CD4-positive, alpha-beta memory T cell (primary cell): ENCODE measurements at regions not wholly inside any gene's neighbourhood (a gene's known extent, or its start where the extent isn't known, plus 50 kb on each side); places are given as distances from the start of the nearest gene placed in this dataset.

Experiments
- CTCF ChIA-PET: fragments of 350-600 bp; sonication (Branson Sonifier 250); formaldehyde crosslinking; loops from one replicate; lab custom pipeline; 2021; ENCODE audit warnings: inconsistent platforms; ENCODE audit not compliant: partially characterized antibody; lab: Charles Lee
- POLR2A ChIA-PET: fragments of 350-600 bp; sonication (Branson Sonifier 250); formaldehyde crosslinking; loops from one replicate; lab custom pipeline; 2021; ENCODE audit not compliant: partially characterized antibody; lab: Charles Lee
- DNase-seq, 5 donors: peaks; one replicate each; pipeline versions ENCODE4 v3.0.0 to v3.0.0-alpha.2; 2020 to 2022; ENCODE audit warnings: mixed read lengths in 1 of 5
- H3K27ac ChIP-seq: one replicate; pipeline ENCODE4 v1.7.0; 2013; ENCODE audit warnings: low read depth, low read length
- H3K27me3 ChIP-seq: 2 replicates; pipeline ENCODE4 v1.7.0; 2013; ENCODE audit warnings: mild to moderate bottlenecking, low read length, moderate library complexity; ENCODE audit not compliant: insufficient read depth
- H3K36me3 ChIP-seq: 2 replicates; pipeline ENCODE4 v1.7.0; 2013; ENCODE audit warnings: mild to moderate bottlenecking, low read length, moderate library complexity; ENCODE audit not compliant: insufficient read depth
- H3K4me1 ChIP-seq: 2 replicates; pipeline ENCODE4 v1.7.0; 2013; ENCODE audit warnings: mild to moderate bottlenecking, low read length, moderate library complexity; ENCODE audit not compliant: insufficient read depth
- H3K4me3 ChIP-seq, 2 donors: one replicate each; pipeline ENCODE4 v1.7.0; 2013; ENCODE audit warnings: low read length in 2 of 2, mild to moderate bottlenecking in 1 of 2
- H3K9me3 ChIP-seq, 2 donors: one replicate each; pipeline ENCODE4 v1.7.0; 2013; ENCODE audit warnings: low read length in 2 of 2, control low read depth in 1 of 2; ENCODE audit not compliant: control insufficient read depth in 1 of 2
- H3K27ac Mint-ChIP-seq, 7 donors: one replicate each; pipeline ENCODE4 v1.8.0; 2020 to 2021; ENCODE audit warnings: mixed read lengths in 7 of 7, mild to moderate bottlenecking in 6 of 7, inconsistent platforms in 3 of 7, moderate library complexity in 3 of 7
- H3K27me3 Mint-ChIP-seq, 2 donors: one replicate each; pipeline ENCODE4 v1.8.0; 2020 to 2021; ENCODE audit warnings: mixed read lengths in 2 of 2
- H3K36me3 Mint-ChIP-seq, 2 donors: one replicate each; pipeline ENCODE4 v1.8.0; 2020 to 2021; ENCODE audit warnings: mixed read lengths in 2 of 2, inconsistent platforms in 1 of 2, mild to moderate bottlenecking in 1 of 2
- H3K4me1 Mint-ChIP-seq, 4 donors: one replicate each; pipeline ENCODE4 v1.8.0; 2020 to 2021; ENCODE audit warnings: mixed read lengths in 4 of 4, mild to moderate bottlenecking in 1 of 4
- H3K4me3 Mint-ChIP-seq, 8 donors: one replicate each; pipeline ENCODE4 v1.8.0; 2020 to 2021; ENCODE audit warnings: mixed read lengths in 8 of 8, mild to moderate bottlenecking in 7 of 8, moderate library complexity in 6 of 8, inconsistent platforms in 3 of 8
- H3K9me3 Mint-ChIP-seq, 8 donors: one replicate each; pipeline ENCODE4 v1.8.0; 2020 to 2021; ENCODE audit warnings: mixed read lengths in 8 of 8, mild to moderate bottlenecking in 5 of 8, inconsistent platforms in 3 of 8, moderate library complexity in 1 of 8
- intact Hi-C: fragments of 100-400 bp; cut with micrococcal nuclease; formaldehyde crosslinking; loops from one replicate; pipeline ENCODE4 v1.15.1; 2023

DNA sequence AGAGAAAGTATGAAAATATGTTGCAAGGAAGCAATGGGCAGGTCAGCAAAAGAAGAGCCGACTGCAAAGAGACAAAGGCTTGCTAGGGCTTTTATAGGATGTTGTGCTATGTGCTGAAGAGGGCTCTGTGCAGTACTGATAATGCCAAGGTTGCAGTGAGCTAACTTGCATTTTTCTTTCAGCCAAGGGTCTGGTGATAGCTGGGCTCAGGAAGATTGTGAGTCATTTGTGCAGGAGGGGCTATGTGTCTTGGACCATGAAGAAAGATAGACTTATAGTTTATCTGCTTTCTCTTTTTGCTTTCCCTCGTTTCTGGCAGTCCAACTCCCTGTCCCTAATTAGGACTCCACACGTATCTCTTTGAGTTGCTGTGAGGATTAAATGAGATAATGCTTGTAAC is 64.5 kb upstream of the LRIG1 start:
- Mint-ChIP-seq H3K36me3 (no peaks in the 10 kb centered on the region), H3K27me3 (peaks cover 0 to 1% of the 10 kb centered on the region in 2 donors), H3K9me3 (peaks cover 0 to 3% (median 2%) of the 10 kb centered on the region in 8 donors), H3K4me3 (no peak overlapping the region), H3K4me1 (peaks cover 0 to 3% (median 1%) of the 10 kb centered on the region in 4 donors), H3K27ac (peak overlapping the region in 1 of 7 donors; percentile 5)
- H3K4me3 ChIP-seq: no peak overlapping the region
- no peaks in the 10 kb centered on the region for H3K4me1 ChIP-seq
- no peak overlapping the region for H3K27ac ChIP-seq
- H3K36me3 ChIP-seq: no peaks in the 10 kb centered on the region
- H3K9me3 ChIP-seq: no peaks in the 10 kb centered on the region
- DNase-seq: no peak
- CTCF ChIA-PET: no interaction called here
- intact Hi-C loops: no loop called here
- no peaks in the 10 kb centered on the region for H3K27me3 ChIP-seq
- POLR2A ChIA-PET: no interaction called here

DNA sequence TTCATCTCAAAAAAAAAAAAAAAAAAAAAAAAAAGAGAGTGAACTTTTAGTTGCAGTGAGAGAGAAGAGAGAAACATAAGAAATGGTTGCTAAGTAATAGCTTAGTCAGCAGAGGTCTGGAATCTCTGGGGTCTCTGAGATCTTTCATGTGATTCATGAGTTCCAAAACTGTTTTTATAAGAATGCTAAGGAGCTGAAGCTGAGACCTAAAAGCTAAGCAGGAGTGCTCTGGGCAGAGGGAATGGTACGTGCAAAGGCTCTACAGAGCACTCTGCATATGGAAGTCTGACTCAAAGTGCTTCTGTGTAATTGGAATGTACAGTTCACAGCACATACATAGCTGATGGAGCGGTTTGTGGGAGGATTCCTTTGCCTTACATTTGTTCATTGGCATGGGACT is 66.3 kb upstream of the LRIG1 start:
- Mint-ChIP-seq H3K36me3 (no peaks in the 10 kb centered on the region), H3K27me3 (peaks cover 0 to 1% of the 10 kb centered on the region in 2 donors), H3K4me1 (peaks cover 0 to 3% (median 1%) of the 10 kb centered on the region in 4 donors), H3K4me3 (no peak overlapping the region), H3K9me3 (peaks cover 0 to 3% (median 0%) of the 10 kb centered on the region in 8 donors), H3K27ac (no peak overlapping the region)
- CTCF ChIA-PET: interaction anchor here (0.9 to 1.0 kb wide), 2 partner anchors 15 to 224 kb away, joined by 3 to 4 read pairs; no protein-coding TSS in a partner anchor
- DNase-seq: no peak
- POLR2A ChIA-PET: no interaction called here
- no peaks in the 10 kb centered on the region for H3K27me3 ChIP-seq
- no peaks in the 10 kb centered on the region for H3K4me1 ChIP-seq
- H3K9me3 ChIP-seq: no peaks in the 10 kb centered on the region
- no peaks in the 10 kb centered on the region for H3K36me3 ChIP-seq
- no peak overlapping the region for H3K4me3 ChIP-seq
- no peak overlapping the region for H3K27ac ChIP-seq
- intact Hi-C loops: no loop called here

DNA sequence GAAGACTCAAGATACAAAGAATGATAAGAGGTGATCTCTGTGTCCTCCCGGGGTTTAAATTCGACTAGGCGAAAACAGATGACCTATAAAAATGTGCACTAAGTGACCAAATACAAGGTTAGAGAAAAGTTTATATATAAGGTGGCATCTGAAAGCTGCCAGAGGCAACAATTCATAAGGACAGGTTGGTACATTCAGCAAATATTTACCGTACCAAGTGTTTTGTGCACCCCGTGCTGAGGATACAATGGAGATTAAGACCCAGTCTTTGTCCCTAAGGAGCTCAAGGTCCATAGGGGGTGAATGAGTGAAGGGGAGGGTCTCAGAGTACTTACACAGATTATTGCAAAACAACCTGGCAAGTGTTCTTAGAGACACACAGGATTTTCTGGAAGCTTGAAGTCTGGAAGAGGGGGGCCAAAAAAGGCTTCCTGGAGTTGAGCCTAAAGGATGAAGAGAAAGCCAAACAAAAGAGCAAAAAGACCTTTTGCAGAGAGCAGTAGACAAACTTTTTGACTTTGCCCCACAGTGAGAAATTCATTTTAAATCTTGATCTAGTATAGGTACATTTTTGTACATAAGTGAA is 71.4 kb upstream of the LRIG1 start:
- H3K27me3 Mint-ChIP-seq: peaks cover 0 to 2% of the 10 kb centered on the region in 2 donors
- Histone ChIP-seq H3K4me3 (no peak overlapping the region), H3K9me3 (no peaks in the 10 kb centered on the region), H3K4me1 (no peaks in the 10 kb centered on the region), H3K36me3 (no peaks in the 10 kb centered on the region), H3K27me3 (no peaks in the 10 kb centered on the region), H3K27ac (no peak overlapping the region)
- intact Hi-C loops: no loop called here
- no peak for DNase-seq
- CTCF ChIA-PET: no interaction called here
- no peaks in the 10 kb centered on the region for H3K36me3 Mint-ChIP-seq
- POLR2A ChIA-PET: no interaction called here
- H3K4me1 Mint-ChIP-seq: peaks cover 0 to 5% (median 3%) of the 10 kb centered on the region in 4 donors
- H3K27ac Mint-ChIP-seq: no peak overlapping the region
- peaks cover 0 to 3% (median 0%) of the 10 kb centered on the region in 8 donors for H3K9me3 Mint-ChIP-seq
- no peak overlapping the region for H3K4me3 Mint-ChIP-seq

DNA sequence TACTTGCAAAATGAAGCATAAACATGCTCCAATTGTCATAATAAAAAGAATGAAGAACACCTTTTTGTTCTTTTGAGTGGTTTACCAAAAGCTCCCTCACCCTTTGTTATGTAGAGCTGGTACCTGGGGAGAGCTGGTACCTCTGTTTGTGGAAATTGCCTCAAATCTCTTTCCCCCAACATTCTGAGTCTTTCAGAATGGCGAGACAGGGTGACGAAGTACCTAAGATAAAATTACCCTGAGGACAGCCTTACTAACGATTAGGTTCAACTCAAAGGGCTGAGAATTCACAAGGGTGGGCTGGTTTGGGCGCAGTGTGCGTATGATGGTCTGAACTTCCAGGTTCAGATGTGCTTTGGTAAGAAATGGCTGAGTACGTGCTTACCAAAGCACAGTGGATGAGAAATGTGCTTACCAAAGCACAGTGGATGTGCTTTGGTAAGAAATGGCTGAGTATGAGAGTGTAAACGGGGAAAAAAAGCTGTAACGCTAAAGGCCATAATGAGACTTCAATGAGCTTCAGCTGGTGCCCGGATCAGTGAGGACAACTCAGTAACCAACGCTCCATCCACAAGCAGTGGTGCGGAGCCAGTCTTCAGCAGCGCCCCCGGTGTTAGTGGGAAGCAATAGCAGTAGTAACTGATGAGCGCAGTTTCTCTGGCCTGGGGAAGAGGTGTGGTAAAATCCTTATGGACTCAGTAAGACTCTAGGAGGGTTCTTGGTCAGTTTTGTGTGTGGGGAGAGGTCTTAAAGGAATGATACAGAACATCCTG is 72.3 kb upstream of the LRIG1 start:
- Histone ChIP-seq H3K27ac (no peak overlapping the region), H3K4me3 (no peak overlapping the region), H3K27me3 (no peaks in the 10 kb centered on the region), H3K9me3 (no peaks in the 10 kb centered on the region), H3K36me3 (no peaks in the 10 kb centered on the region), H3K4me1 (no peaks in the 10 kb centered on the region)
- H3K27ac Mint-ChIP-seq: no peak overlapping the region
- intact Hi-C loops: no loop called here
- H3K4me1 Mint-ChIP-seq: peaks cover 0 to 5% (median 3%) of the 10 kb centered on the region in 4 donors
- peaks cover 0 to 2% of the 10 kb centered on the region in 2 donors for H3K27me3 Mint-ChIP-seq
- H3K36me3 Mint-ChIP-seq: no peaks in the 10 kb centered on the region
- DNase-seq: no peak
- CTCF ChIA-PET: no interaction called here
- POLR2A ChIA-PET: no interaction called here
- no peak overlapping the region for H3K4me3 Mint-ChIP-seq
- peaks cover 0 to 3% (median 0%) of the 10 kb centered on the region in 8 donors for H3K9me3 Mint-ChIP-seq

DNA sequence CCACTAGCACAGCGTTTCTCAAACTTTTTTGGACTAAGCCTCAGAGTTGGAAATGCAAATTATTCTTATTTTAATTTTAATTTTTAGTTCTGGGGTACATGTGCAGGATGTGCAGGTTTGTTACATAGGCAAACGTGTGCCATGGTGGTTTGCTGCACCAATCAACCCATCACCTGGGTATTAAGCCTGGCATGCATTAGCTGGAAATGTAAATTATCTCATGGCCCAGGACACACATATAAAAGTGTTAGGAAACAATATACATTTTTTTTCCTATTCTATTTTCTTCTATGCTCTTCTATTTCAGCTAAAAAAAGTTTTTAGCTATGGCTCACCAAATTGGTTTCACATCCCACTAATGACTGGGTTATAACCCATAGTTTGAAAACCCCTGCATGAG is 73.3 kb upstream of the LRIG1 start:
- Histone ChIP-seq H3K4me1 (no peaks in the 10 kb centered on the region), H3K36me3 (no peaks in the 10 kb centered on the region), H3K9me3 (no peaks in the 10 kb centered on the region), H3K27ac (no peak overlapping the region), H3K4me3 (no peak overlapping the region), H3K27me3 (no peaks in the 10 kb centered on the region)
- H3K27me3 Mint-ChIP-seq: peaks cover 3 to 4% of the 10 kb centered on the region in 2 donors
- no peak overlapping the region for H3K4me3 Mint-ChIP-seq
- H3K9me3 Mint-ChIP-seq: peaks cover 0 to 9% (median 1%) of the 10 kb centered on the region in 8 donors
- POLR2A ChIA-PET: no interaction called here
- no peak overlapping the region for H3K27ac Mint-ChIP-seq
- DNase-seq: no peak
- H3K36me3 Mint-ChIP-seq: no peaks in the 10 kb centered on the region
- CTCF ChIA-PET: no interaction called here
- peaks cover 0 to 4% (median 1%) of the 10 kb centered on the region in 4 donors for H3K4me1 Mint-ChIP-seq
- intact Hi-C loops: no loop called here

DNA sequence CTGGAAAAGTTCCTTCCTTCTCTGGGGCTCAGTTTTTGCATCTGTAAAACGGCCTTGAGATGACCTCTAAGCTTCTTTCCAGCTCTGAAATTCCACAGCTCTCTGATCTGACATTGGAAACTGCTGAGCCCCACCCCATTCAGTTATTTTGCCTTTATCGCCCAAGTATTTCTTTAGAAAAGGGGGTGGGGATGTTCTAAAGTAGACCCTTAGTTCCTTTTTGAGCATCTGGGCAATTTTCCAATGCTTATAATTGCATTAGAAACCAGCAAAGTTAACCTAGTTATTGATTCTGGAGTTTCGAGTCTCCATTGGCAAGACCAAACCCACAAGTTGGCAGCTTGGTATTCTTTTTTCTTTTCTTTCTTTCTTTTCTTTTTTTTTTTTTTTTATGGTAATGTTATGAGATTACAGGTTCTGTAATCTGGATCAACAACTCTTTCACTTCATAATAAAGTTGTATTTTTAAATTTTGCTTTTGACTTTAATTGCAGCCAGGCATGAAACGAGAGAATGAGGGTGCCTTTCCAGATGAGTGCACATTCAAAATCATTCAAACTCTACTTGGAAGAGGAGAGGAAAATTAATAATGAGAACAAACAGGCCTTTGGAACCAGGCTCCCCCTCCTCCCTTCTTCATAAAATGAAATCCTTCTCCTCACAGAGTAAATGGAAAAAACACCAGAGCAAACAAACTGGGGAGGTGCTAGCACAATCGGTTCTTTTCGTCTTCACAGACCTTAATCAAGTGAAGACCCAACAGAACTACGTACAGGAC is 76.8 kb upstream of the LRIG1 start:
- Mint-ChIP-seq H3K27me3 (peaks cover 9 to 10% of the 10 kb centered on the region in 2 donors), H3K36me3 (no peaks in the 10 kb centered on the region), H3K4me1 (peaks cover 4 to 9% (median 5%) of the 10 kb centered on the region in 4 donors), H3K9me3 (peaks cover 0 to 12% (median 7%) of the 10 kb centered on the region in 8 donors), H3K4me3 (no peak overlapping the region), H3K27ac (no peak overlapping the region)
- no peaks in the 10 kb centered on the region for H3K36me3 ChIP-seq
- no peak overlapping the region for H3K27ac ChIP-seq
- CTCF ChIA-PET: no interaction called here
- peaks cover 5% of the 10 kb centered on the region for H3K4me1 ChIP-seq
- no peak for DNase-seq
- intact Hi-C loops: no loop called here
- no peak overlapping the region for H3K4me3 ChIP-seq
- H3K27me3 ChIP-seq: no peaks in the 10 kb centered on the region
- POLR2A ChIA-PET: no interaction called here
- H3K9me3 ChIP-seq: no peaks in the 10 kb centered on the region

DNA sequence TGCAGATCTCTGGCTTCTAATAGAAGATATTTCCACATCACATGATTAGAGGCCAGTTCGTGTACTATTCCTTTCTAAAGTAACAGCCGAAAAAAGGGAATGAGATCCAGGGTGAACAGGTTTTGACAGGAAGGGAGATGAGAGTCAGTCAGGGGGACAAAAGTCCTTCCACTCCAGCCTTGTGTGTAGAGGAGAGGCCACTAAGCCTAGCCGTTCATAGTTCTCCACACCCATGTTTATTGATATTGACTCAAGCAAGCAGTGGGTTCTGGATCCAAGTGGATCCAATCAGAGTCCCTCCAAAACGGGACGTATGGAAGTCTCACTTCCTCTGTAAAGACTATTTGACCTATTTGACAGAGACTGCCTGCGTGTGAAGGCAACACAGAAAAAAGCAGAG is 80.4 kb upstream of the LRIG1 start:
- Mint-ChIP-seq H3K36me3 (no peaks in the 10 kb centered on the region), H3K9me3 (peaks cover 0 to 12% (median 7%) of the 10 kb centered on the region in 8 donors), H3K27ac (peak overlapping the region in 1 of 7 donors; percentile 87), H3K27me3 (peaks cover 10 to 14% of the 10 kb centered on the region in 2 donors), H3K4me3 (no peak overlapping the region), H3K4me1 (peaks cover 11 to 17% (median 15%) of the 10 kb centered on the region in 4 donors)
- ChIA-PET CTCF (interaction anchor here (1.1 kb wide), 1 partner anchor 12 kb away, joined by 4 read pairs; no protein-coding TSS in a partner anchor), POLR2A (no interaction called here)
- Histone ChIP-seq H3K27ac (no peak overlapping the region), H3K27me3 (no peaks in the 10 kb centered on the region), H3K36me3 (no peaks in the 10 kb centered on the region), H3K4me3 (no peak overlapping the region), H3K4me1 (peaks cover 21% of the 10 kb centered on the region), H3K9me3 (no peaks in the 10 kb centered on the region)
- intact Hi-C loops: no loop called here
- no peak for DNase-seq
